ENCODE measurements at regions not wholly inside any gene's neighbourhood (a gene's known extent, or its start where the extent isn't known, plus 50 kb on each side); places are given as distances from the start of the nearest gene placed in this dataset.

GRCh38 chr1:101730559-101730958, 266.2 kb downstream of the OLFM3 start:
- no peaks in the 10 kb centered on the region for H3K27me3 ChIP-seq (replicated peaks; ENCODE audit: insufficient read depth, low read depth, low read length, poor library complexity)
- no peak overlapping the region for H3K4me3 ChIP-seq (ENCODE audit: low read depth, low read length, poor library complexity, severe bottlenecking)
- intact Hi-C loops (cut with micrococcal nuclease; ENCODE audit: unreplicated experiment): no loop called here
- TF ChIP-seq CTCF (conservative IDR thresholded peaks at IDR 0.05; ENCODE audit: low read depth, low read length) (no peak), EZH2 (IDR thresholded peaks at IDR 0.05; ENCODE audit: borderline replicate concordance, low read depth, low read length, poor library complexity, severe bottlenecking) (no peak)
- ChIA-PET POLR2A (ENCODE audit: low non-redundant PET) (no interaction called here), CTCF (no interaction called here)
- no peaks in the 10 kb centered on the region for H3K9me3 ChIP-seq (ENCODE audit: low read depth, low read length, poor library complexity, severe bottlenecking)
- no peak for DNase-seq (ENCODE audit: low spot score)
- no peaks in the 10 kb centered on the region for H3K36me3 ChIP-seq (ENCODE audit: insufficient read depth, low read length, poor library complexity, severe bottlenecking)
- BruUV-seq (replicated peaks): no TSS peak
- H3K4me1 ChIP-seq (ENCODE audit: insufficient read depth, low read length, poor library complexity, severe bottlenecking): no peaks in the 10 kb centered on the region
- H3K27ac ChIP-seq (ENCODE audit: low read depth, low read length, poor library complexity, severe bottlenecking): no peak overlapping the region

GRCh38 chr1:101732261-101732660, 264.5 kb downstream of the OLFM3 start:
- CTCF ChIA-PET: no interaction called here
- Histone ChIP-seq H3K27me3 (replicated peaks; ENCODE audit: insufficient read depth, low read depth, low read length, poor library complexity) (no peaks in the 10 kb centered on the region), H3K9me3 (ENCODE audit: low read depth, low read length, poor library complexity, severe bottlenecking) (no peaks in the 10 kb centered on the region), H3K27ac (ENCODE audit: low read depth, low read length, poor library complexity, severe bottlenecking) (no peak overlapping the region), H3K36me3 (ENCODE audit: insufficient read depth, low read length, poor library complexity, severe bottlenecking) (no peaks in the 10 kb centered on the region), H3K4me3 (ENCODE audit: low read depth, low read length, poor library complexity, severe bottlenecking) (no peak overlapping the region), H3K4me1 (ENCODE audit: insufficient read depth, low read length, poor library complexity, severe bottlenecking) (no peaks in the 10 kb centered on the region)
- POLR2A ChIA-PET (ENCODE audit: low non-redundant PET): no interaction called here
- TF ChIP-seq CTCF (conservative IDR thresholded peaks at IDR 0.05; ENCODE audit: low read depth, low read length): no peak
- TF ChIP-seq EZH2 (IDR thresholded peaks at IDR 0.05; ENCODE audit: borderline replicate concordance, low read depth, low read length, poor library complexity, severe bottlenecking): no peak
- intact Hi-C loops (cut with micrococcal nuclease; ENCODE audit: unreplicated experiment): no loop called here
- DNase-seq (ENCODE audit: low spot score): no peak
- BruUV-seq (replicated peaks): no TSS peak

GRCh38 chr1:101733340-101733739, 263.4 kb downstream of the OLFM3 start:
- no peak for DNase-seq (ENCODE audit: low spot score)
- Histone ChIP-seq H3K36me3 (ENCODE audit: insufficient read depth, low read length, poor library complexity, severe bottlenecking) (no peaks in the 10 kb centered on the region), H3K27ac (ENCODE audit: low read depth, low read length, poor library complexity, severe bottlenecking) (no peak overlapping the region), H3K4me3 (ENCODE audit: low read depth, low read length, poor library complexity, severe bottlenecking) (no peak overlapping the region), H3K4me1 (ENCODE audit: insufficient read depth, low read length, poor library complexity, severe bottlenecking) (no peaks in the 10 kb centered on the region), H3K27me3 (replicated peaks; ENCODE audit: insufficient read depth, low read depth, low read length, poor library complexity) (no peaks in the 10 kb centered on the region), H3K9me3 (ENCODE audit: low read depth, low read length, poor library complexity, severe bottlenecking) (no peaks in the 10 kb centered on the region)
- intact Hi-C loops (cut with micrococcal nuclease; ENCODE audit: unreplicated experiment): no loop called here
- BruUV-seq (replicated peaks): no TSS peak
- no peak for TF ChIP-seq CTCF (conservative IDR thresholded peaks at IDR 0.05; ENCODE audit: low read depth, low read length)
- TF ChIP-seq EZH2 (IDR thresholded peaks at IDR 0.05; ENCODE audit: borderline replicate concordance, low read depth, low read length, poor library complexity, severe bottlenecking): no peak
- CTCF ChIA-PET: no interaction called here
- POLR2A ChIA-PET (ENCODE audit: low non-redundant PET): no interaction called here
